ENCODE measurements at regions not wholly inside any gene's neighbourhood (a gene's known extent, or its start where the extent isn't known, plus 50 kb on each side); places are given as distances from the start of the nearest gene placed in this dataset.

GRCh38 chr7:42858570-42858969 lies 53.3 kb downstream of the C7orf25 start:
- DNase-seq (ENCODE audit: low read depth): no peak

DNA sequence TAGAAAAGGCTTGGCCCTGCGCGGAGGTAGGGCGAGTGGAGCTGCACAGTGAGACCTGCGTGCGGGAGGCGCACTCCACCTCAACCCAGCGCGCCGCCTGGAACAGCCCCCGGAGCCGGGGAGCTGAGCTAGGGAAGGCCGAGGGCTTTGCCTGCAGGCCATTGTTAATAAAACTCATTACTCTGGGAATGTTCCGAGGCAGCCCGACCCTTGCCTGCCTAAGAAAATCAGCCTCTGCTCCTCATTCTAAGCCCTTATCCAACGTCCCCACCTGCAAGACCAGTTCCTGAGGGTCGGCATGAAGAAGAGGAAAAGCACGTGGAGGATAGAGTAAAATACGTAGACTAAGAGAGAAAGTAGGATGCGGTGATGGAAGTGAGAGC lies 55.3 kb downstream of the C7orf25 start:
- DNase-seq (ENCODE audit: low read depth): no peak

DNA sequence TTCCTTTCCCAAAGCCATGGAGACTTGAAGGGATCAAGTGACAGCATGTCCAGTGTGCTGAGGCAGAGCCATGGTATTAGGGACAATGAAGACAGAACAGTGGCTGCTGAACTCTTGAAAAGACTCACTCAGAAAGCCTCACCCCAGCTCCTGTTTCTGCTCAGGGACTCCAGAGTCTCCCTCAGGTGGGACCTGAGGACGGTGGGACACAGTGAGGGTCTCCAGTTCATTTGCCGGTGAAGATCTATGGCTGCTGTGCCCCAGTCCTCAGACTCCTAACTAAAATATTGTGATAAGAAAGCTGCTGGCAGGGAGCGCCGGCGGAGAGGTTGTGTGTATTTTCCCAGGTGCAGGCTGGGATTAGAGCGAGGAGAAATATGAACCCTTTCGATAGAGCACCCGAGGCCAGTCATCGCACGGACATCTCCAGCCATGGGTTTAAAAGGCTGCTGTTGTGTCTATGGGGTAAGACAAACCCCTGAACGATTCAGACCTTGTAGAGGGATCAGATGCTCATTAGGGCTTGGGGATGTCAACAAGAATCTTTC lies 57.2 kb downstream of the C7orf25 start:
- no peak for DNase-seq (ENCODE audit: low read depth)

DNA sequence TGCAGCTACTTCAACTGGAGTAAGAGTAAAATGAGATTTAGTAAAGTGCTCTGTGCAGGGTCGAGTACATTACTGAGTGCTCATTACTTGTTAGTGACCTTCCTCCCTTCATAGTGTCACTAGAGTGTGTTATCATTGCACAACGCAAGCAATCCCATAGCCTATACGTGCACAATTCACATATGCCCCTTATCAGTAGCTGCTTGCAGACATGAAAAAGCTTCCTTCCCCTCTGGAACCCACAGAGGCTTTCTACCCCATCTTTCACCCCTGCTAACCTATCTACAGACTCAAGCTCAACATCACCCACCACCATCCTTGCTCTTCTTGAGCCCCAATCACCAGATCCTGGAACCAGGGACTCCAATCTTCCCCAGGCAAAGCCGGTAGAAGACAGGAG lies 59.3 kb downstream of the C7orf25 start:
- DNase-seq (ENCODE audit: low read depth): no peak

DNA sequence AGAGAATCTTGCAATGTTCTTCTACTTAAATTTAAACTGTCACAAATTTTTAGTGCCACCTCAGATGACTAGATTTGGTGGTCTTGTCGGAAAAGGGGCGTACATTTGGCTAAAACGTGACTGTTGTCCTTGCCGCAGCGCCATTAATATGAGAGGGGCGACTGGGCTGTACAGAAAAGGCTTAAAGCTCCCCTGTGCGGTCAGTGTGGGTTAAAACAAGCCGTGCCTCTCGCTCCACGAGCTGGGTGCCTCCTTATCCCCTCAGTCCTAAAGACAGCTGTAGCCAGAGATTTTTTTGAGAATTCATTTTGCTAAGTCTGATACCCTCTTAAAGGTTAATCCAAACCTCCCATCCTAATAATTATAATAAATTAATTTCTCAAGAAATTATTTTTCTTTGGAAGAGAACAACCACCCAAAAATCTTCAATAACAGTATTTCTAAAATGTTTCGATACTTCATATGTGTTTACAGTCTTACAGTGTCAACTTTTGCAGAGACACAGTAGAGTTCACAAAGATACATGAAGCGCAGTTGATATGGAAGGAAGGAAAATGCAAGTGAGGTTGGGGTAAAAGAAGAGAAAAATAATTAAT lies 68.6 kb downstream of the C7orf25 start:
- peak; percentile 11 for DNase-seq (ENCODE audit: low read depth)

DNA sequence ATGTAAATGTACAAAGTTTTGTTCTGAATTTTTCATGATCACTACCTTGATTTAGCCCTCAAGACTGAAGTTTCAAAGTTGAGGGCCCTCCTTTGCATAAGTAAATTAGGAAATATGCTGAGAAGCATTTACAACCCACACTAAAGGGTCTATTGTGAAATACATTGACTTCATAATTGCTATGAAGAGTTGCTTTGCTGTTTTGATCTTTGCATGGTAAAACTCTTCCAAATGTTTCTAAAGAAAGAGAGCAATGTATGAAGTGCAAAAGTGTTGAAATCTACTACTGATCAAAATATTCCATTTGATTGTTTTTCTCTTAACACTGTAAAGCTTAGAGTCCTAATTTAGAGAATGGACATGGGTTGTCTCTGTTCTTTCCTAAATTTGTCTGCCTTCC lies 77.2 kb downstream of the C7orf25 start:
- no peak for DNase-seq (ENCODE audit: low read depth)

- DNase-seq (ENCODE audit: low read depth): no peak
Measured at GRCh38 chr7:42833411-42833810, 78.5 kb downstream of the C7orf25 start.

GRCh38 chr7:42832667-42833066 lies 79.2 kb downstream of the C7orf25 start:
- DNase-seq (ENCODE audit: low read depth): no peak

DNA sequence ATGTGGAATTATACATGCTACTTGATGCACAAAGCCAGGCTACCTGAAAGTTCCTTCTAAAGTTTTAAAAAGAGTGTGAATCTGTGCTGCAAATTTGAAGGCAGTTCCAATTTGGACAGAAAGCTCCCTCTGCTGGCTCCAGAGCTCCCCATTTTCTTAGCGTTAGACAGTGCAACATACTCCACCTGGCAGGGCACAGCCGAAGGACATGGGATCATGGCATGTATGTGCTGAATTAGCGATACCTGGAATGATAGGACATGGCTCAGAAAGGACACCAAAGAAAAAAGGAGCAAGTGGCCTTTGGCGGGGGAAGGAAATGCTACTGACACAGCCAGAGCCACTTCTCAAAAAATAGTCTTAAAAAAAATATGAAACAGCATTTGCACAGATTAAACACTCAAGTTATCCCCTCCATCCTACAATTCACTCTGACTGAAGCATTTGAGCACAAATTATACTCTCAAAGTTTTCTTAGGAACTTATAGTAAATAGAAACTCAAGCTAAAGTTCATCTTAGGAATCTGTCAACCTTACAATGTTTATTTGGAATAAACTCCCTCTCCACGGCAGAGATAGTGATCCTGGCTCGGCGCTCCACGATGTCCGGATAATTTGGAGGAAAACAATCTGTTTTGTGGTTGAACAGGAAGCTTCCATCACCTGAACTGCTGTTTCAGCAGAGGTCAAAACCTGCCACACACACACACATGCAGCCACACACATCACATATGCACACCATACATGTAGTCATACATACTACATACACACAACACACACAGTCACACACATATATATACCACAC lies 80.0 kb downstream of the C7orf25 start:
- DNase-seq (ENCODE audit: low read depth): peak; percentile 5

DNA sequence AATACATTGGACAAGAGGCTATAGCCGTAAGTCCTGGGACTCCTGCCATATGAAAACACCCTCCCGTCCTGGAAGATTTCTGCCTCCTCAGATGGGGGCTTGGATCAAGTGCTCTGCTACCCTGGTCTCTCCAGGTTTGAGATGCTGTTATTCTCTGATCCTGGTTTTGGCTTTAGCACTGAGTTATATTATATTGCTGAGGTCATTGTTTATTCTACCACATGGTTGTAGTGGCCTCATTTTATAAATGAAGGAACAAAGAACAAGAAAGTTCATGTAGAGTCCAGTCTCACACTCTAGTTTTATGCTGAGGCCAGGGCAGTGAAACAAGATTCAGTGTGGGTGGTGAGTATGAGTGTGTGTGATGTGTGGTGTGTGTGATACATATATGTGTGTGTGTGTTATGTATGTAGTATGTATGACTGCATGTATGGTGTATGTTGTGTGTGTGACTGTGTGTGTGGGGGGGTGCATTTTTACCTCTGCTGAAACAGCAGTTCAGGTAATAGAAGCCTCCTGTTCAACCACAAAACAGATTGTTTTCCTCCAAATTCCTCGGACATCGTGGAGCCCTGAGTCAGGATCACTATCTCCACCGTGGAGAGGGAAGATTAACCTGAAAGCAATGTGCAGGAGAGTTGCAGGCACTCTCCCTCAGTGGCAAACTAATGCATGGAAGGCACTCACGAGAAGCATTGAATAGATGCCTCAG lies 80.7 kb downstream of the C7orf25 start:
- DNase-seq (ENCODE audit: low read depth): peak; percentile 18

- DNase-seq (ENCODE audit: low read depth): no peak
Measured at GRCh38 chr7:42812779-42813178, 99.1 kb downstream of the C7orf25 start.

- no peak for DNase-seq (ENCODE audit: low read depth)
Measured at GRCh38 chr7:42805601-42806000, 106.3 kb downstream of the C7orf25 start.

DNA sequence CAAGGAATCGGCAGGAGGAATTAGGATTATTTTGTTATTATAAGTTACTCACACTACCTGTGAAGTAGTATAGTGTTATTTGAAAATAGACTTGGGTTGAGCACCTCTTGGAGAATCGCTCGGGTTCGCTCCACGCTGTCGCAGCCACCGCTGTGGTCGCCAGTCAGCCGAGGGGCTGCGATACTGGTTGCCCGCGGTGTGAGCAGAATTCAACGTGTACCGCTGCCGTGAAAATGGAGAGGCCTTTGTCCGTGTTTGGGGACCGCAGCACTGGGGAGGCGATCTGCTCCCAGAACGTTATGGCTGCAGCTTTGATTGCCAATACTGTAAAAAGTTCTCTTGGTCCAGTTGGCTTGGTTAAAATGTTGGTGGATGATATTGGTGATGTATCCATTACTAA lies 117.2 kb downstream of the C7orf25 start:
- no peak for DNase-seq (ENCODE audit: low read depth)

DNA sequence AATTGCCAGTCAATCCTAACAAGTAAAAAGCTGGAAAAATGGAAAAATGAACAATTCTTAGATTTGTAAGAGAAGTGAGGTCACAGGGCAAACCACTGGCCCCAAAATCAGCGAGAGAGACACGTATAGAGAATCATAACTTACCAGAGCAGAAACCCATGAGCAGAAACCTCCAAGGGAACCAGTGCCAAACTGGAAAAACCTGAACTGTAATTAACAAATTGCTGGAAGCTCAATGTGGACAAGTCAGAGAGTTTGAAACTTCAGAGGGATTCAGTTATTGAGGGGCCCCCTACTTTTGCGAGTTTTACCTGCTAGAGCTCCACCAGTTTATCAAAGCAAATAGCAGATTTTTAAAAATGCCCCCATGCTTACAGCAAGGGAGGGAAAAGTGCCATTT lies 119.0 kb downstream of the C7orf25 start:
- no peak for DNase-seq (ENCODE audit: low read depth)

- DNase-seq (ENCODE audit: low read depth): no peak
Measured at GRCh38 chr7:42790196-42790595, 121.7 kb downstream of the C7orf25 start.

- DNase-seq (ENCODE audit: low read depth): no peak
Measured at GRCh38 chr7:42774436-42774835, 137.4 kb downstream of the C7orf25 start.

DNA sequence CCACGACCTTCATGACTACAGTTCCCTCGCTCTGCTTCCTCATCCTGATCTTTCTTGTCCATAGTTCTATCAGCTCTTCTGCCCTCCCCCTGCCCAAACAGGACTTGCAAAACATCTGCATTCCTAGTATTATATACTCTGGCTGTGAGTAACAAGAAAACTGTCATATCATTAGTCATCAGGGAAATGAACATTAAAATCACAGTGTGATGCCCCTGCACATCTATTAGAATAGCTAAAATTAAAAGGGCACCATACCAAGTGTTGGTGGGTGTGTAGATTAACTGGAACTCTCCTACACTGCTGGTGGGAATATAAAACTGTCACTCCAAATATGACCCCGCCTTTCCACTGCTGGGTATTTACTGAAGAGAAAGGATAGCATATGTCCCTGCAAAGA lies 141.8 kb downstream of the C7orf25 start:
- DNase-seq (ENCODE audit: low read depth): no peak

GRCh38 chr7:42768045-42768444 lies 143.8 kb downstream of the C7orf25 start:
- no peak for DNase-seq (ENCODE audit: low read depth)

DNA sequence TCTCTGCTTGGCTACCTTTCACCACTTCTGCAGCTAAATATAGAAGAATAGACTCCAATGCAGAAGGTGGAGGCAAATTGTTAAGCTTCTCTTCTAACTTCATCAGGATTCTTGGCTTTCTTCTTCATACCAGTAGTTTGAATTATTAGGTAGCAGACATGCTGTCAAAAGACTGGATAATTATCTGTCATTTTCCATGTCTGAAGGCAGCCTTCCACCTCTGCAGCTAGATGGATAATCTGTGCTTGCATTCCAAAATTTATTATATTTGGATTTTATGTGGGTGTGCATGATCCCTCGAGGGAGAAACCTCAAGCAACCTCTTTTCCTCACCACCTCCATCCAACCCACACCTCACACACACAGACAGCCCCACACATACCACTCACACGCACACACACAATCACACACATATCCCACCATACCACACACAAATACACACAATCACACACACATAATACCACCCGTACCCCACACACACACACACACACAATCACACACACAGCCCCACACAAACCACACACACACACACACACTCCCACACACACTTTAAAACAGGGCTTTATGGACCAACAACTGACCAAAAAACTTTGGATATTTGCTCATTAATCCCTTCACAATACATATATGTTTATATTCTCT lies 145.0 kb downstream of the C7orf25 start:
- no peak for DNase-seq (ENCODE audit: low read depth)

GRCh38 chr7:42765931-42766330 lies 145.9 kb downstream of the C7orf25 start:
- DNase-seq (ENCODE audit: low read depth): no peak

- no peak for DNase-seq (ENCODE audit: low read depth)
Measured at GRCh38 chr7:42763137-42763551, 148.7 kb downstream of the C7orf25 start.

- no peak for DNase-seq (ENCODE audit: low read depth)
Measured at GRCh38 chr7:42761486-42761885, 150.4 kb downstream of the C7orf25 start.

Measured in non-pigmented ciliary epithelial cell (primary cell).